Erythroblast (primary cell): ENCODE measurements at regions not wholly inside any gene's neighbourhood (a gene's known extent, or its start where the extent isn't known, plus 50 kb on each side); places are given as distances from the start of the nearest gene placed in this dataset.

ENCODE experiments used
- GATA1 ChIP-seq: IDR thresholded peaks from 2 replicates; pipeline ENCODE4 v1.6.1; 2011; ENCODE audit warnings: low read depth, mild to moderate bottlenecking, control low read depth, low read length, moderate library complexity
- POLR2A ChIP-seq: IDR thresholded peaks from 2 replicates; pipeline ENCODE4 v1.6.1; 2011; ENCODE audit warnings: mild to moderate bottlenecking, low read length

- no peak for TF ChIP-seq POLR2A
- no peak for TF ChIP-seq GATA1
These were observed 244.6 kb upstream of the RND3 start for GRCh38 chr2:150732064-150732463.
